VCaP (cell line): ENCODE measurements at regions not wholly inside any gene's neighbourhood (a gene's known extent, or its start where the extent isn't known, plus 50 kb on each side); places are given as distances from the start of the nearest gene placed in this dataset.

Experiments used
- H3K27ac ChIP-seq: fragments of 450-650 bp; 2 replicates; pipeline ENCODE4 v1.5.1; 2017
- CTCF ChIP-seq: fragments of 450-650 bp; conservative IDR thresholded peaks from 2 replicates; pipeline ENCODE4 v1.5.1; 2017; ENCODE audit warnings: mild to moderate bottlenecking, moderate library complexity

DNA sequence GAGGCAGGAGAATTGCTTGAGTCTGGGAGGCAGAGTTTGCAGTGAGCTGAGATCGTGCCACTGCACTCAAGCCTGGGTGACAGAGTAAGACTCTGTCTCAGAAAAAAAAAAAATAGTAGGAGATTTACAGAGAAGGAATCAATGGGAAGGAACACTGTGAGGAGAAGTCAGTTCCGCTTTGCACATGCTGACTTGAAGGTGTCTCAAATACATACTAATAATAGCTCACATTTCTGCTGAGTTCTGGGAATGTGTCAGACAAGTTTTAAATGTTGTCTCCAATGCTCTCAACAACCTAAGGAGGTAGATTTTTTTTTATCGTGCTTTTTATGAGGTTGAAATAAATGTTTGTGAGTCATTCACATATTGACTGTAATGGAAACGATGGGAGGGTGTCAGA, 654.9 kb upstream of the CELF2 start:
- TF ChIP-seq CTCF: no peak
- H3K27ac ChIP-seq: no peak overlapping the region

DNA sequence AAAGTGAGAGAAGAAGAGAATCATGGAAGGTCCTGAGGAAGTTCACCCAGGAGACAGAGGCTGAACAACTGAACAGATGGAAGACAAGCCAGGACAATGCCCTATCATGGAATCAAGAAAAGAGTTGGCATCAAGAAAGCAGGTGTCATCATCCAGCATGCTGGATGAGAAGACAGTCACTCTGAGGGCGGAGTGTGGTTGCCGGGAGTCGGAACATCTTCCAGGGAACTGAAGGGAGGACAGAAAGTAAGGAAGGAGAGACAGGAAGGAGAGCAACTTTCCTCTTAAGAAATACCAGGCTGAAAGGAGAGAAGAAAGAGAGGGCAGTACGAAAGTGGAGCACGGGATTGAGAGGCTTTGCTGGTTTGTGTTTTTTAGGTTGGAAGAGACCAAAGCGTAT, 654.5 kb upstream of the CELF2 start:
- H3K27ac ChIP-seq: no peak overlapping the region

DNA sequence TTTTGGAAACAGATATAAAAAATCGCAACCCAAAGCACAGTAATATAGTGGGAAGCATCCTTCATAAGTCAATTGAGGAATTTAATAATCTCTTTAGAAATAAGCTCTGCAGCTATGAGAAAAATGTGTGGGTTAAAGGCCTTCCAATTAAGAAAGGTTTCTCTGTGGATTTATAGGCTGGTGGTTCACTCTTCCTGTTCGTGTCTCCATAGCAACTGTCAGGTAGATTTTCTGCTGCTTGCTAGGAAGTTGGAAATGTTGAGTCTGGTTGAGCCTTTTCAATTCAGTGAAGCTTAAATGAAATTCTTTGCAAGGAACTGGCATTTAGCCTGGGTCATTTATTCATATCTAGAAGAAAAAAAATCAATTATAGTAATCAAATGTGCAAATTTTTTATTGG, 652.8 kb upstream of the CELF2 start:
- no peak overlapping the region for H3K27ac ChIP-seq
- no peak for TF ChIP-seq CTCF

More for the DNA sequence above, 654.5 kb upstream of the CELF2 start:
- TF ChIP-seq CTCF: no peak

GRCh38 chr10:10365676-10366075, 652.0 kb upstream of the CELF2 start:
- TF ChIP-seq CTCF: no peak
- H3K27ac ChIP-seq: no peak overlapping the region

DNA sequence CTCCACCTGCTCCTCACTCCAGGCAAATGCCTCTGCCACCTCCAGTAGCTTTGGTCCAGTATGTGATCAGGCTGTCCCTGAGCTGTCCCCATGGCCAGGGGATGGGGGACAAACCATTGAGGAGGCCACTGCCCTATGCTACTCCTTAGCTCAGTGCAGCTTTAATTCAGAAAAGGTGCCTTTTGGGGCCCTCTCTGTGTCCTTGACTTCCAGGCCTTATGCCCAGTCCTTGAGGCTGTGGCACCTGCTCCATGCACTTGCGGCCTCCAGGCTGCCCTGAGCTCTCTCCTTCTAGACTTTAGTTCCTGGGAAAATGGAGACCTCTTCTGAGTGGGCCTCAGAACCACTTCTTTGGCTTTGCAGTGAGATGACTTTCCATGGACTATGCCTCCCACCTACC, 650.8 kb upstream of the CELF2 start:
- H3K27ac ChIP-seq: no peak overlapping the region
- no peak for TF ChIP-seq CTCF

GRCh38 chr10:10367264-10367663, 650.4 kb upstream of the CELF2 start:
- H3K27ac ChIP-seq: no peak overlapping the region
- TF ChIP-seq CTCF: no peak

DNA sequence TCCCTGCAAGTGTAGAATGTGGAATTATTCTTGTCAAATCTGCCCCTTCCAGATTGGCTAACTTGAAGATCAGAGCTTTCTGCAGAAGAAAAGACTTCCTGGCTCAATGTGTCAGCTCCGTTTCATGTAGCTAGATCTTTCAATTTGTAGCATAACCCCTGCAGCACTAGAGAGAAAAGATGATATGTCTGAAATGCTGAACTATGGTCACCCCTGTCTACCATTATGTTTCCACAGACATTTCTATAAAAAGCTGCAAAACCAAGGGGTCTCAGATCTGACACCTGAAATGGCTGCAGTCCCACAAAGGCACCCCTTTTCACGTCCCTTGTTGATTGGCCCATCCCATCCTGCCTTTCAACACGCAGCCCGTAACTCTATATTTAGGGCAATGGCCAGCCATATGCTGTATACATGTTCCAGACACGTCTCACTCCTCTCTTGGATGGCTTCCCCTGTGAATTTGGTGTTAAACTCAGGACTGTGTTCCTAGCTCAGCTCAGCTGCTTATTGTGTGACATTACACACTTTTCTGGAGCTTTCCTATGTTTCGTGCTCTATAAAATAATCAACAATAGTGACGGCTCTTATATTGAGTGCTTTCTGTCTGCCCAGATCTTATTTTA, 648.6 kb upstream of the CELF2 start:
- H3K27ac ChIP-seq: no peak overlapping the region
- TF ChIP-seq CTCF: no peak
